Calu3 (cell line): ENCODE measurements at regions not wholly inside any gene's neighbourhood (a gene's known extent, or its start where the extent isn't known, plus 50 kb on each side); places are given as distances from the start of the nearest gene placed in this dataset.

ENCODE experiments used
- BruUV-seq: library from RNA; stranded (reverse); fragments of 400-500 nt; replicated peaks from 2 replicates; lab custom pipeline; 2021; lab: Mats Ljungman, UMichigan
- CTCF ChIA-PET: fragments of 300-600 bp; sonication (Branson Sonifier 250); formaldehyde crosslinking; loops from one replicate; lab custom pipeline; 2022; ENCODE audit warnings: antibody characterized with exemption; lab: Charles Lee
- DNase-seq: peaks from one replicate; pipeline ENCODE4 v3.0.0; 2022
- H3K27ac Mint-ChIP-seq: one replicate; pipeline ENCODE4 v1.8.0; 2022; ENCODE audit warnings: mixed read lengths; ENCODE audit not compliant: unreplicated experiment
- H3K27me3 Mint-ChIP-seq: one replicate; pipeline ENCODE4 v1.8.0; 2022; ENCODE audit warnings: mixed read lengths; ENCODE audit not compliant: unreplicated experiment
- H3K36me3 Mint-ChIP-seq: one replicate; pipeline ENCODE4 v1.8.0; 2022; ENCODE audit warnings: mild to moderate bottlenecking, moderate library complexity, mixed read lengths; ENCODE audit not compliant: insufficient read depth, unreplicated experiment
- H3K4me1 Mint-ChIP-seq: one replicate; pipeline ENCODE4 v1.8.0; 2022; ENCODE audit warnings: mild to moderate bottlenecking, low read depth, mixed read lengths; ENCODE audit not compliant: unreplicated experiment
- H3K4me3 Mint-ChIP-seq: one replicate; pipeline ENCODE4 v1.8.0; 2022; ENCODE audit warnings: mild to moderate bottlenecking, low read depth, moderate library complexity, mixed read lengths; ENCODE audit not compliant: unreplicated experiment
- H3K9me3 Mint-ChIP-seq: one replicate; pipeline ENCODE4 v1.8.0; 2022; ENCODE audit warnings: low read depth, mixed read lengths; ENCODE audit not compliant: unreplicated experiment
- CTCF ChIP-seq: fragments of 200-600 bp; IDR thresholded peaks from one replicate; pipeline ENCODE4 v1.8.0; 2022; ENCODE audit warnings: antibody characterized with exemption; ENCODE audit not compliant: unreplicated experiment
- intact Hi-C: fragments of 100-400 bp; cut with micrococcal nuclease; formaldehyde crosslinking; loops from one replicate; pipeline ENCODE4 v1.10.0; 2022; ENCODE audit not compliant: unreplicated experiment

- DNase-seq = peak; percentile 38
- no peak for TF ChIP-seq CTCF
- Mint-ChIP-seq H3K9me3 (no peaks in the 10 kb centered on the region), H3K27ac (no peak overlapping the region), H3K4me1 (no peaks in the 10 kb centered on the region), H3K36me3 (peaks cover 5% of the 10 kb centered on the region), H3K27me3 (peaks cover 20% of the 10 kb centered on the region), H3K4me3 (peak overlapping the region; percentile 72)
- BruUV-seq = no TSS peak
- intact Hi-C loops = no loop called here
- CTCF ChIA-PET = interaction anchor here (0.7 to 0.8 kb wide), 3 partner anchors 17 to 218 kb away, joined by 3 read pairs; no protein-coding TSS in a partner anchor
These were observed 60.6 kb downstream of the TMEM174 start for GRCh38 chr5:73233461-73234203.

GRCh38 chr5:73233053-73233460 is 60.1 kb downstream of the TMEM174 start:
- peaks cover 5% of the 10 kb centered on the region for H3K36me3 Mint-ChIP-seq
- CTCF ChIA-PET = interaction anchor here (0.8 kb wide), 1 partner anchor 218 kb away, joined by 3 read pairs; no protein-coding TSS in a partner anchor
- intact Hi-C loops = no loop called here
- DNase-seq = no peak
- no peaks in the 10 kb centered on the region for H3K4me1 Mint-ChIP-seq
- H3K27ac Mint-ChIP-seq = no peak overlapping the region
- no TSS peak for BruUV-seq
- no peak for TF ChIP-seq CTCF
- H3K9me3 Mint-ChIP-seq = no peaks in the 10 kb centered on the region
- peaks cover 20% of the 10 kb centered on the region for H3K27me3 Mint-ChIP-seq
- H3K4me3 Mint-ChIP-seq = peak overlapping the region; percentile 72

GRCh38 chr5:73232266-73233041 is 59.5 kb downstream of the TMEM174 start:
- Mint-ChIP-seq H3K27me3 (peaks cover 20% of the 10 kb centered on the region), H3K27ac (no peak overlapping the region), H3K9me3 (no peaks in the 10 kb centered on the region), H3K36me3 (peaks cover 5% of the 10 kb centered on the region), H3K4me3 (peak overlapping the region; percentile 72), H3K4me1 (no peaks in the 10 kb centered on the region)
- intact Hi-C loops = no loop called here
- CTCF ChIA-PET = no interaction called here
- TF ChIP-seq CTCF = no peak
- DNase-seq = no peak
- no TSS peak for BruUV-seq

GRCh38 chr5:73231246-73231778 is 58.3 kb downstream of the TMEM174 start:
- H3K27ac Mint-ChIP-seq = no peak overlapping the region
- H3K9me3 Mint-ChIP-seq = no peaks in the 10 kb centered on the region
- CTCF ChIA-PET = no interaction called here
- no peak overlapping the region for H3K4me3 Mint-ChIP-seq
- no peaks in the 10 kb centered on the region for H3K4me1 Mint-ChIP-seq
- BruUV-seq = no TSS peak
- peaks cover 21% of the 10 kb centered on the region for H3K27me3 Mint-ChIP-seq
- DNase-seq = no peak
- TF ChIP-seq CTCF = no peak
- peaks cover 5% of the 10 kb centered on the region for H3K36me3 Mint-ChIP-seq
- intact Hi-C loops = no loop called here
